Sigmoid colon (tissue), 6 donors: ENCODE measurements at regions not wholly inside any gene's neighbourhood (a gene's known extent, or its start where the extent isn't known, plus 50 kb on each side); places are given as distances from the start of the nearest gene placed in this dataset.

Experiments
- DNase-seq: peaks from one replicate; pipeline ENCODE4 v3.0.0-alpha.2; 2019
- H3K27ac ChIP-seq, 4 donors: fragments of 200-600 bp; sonication (generic); one replicate each; pipeline ENCODE4 v1.5.1; 2016 to 2019; ENCODE audit warnings: mild to moderate bottlenecking in 1 of 4
- H3K27me3 ChIP-seq, 3 donors: fragments of 200-600 bp; sonication (generic); one replicate each; pipeline ENCODE4 v1.5.1; 2019; ENCODE audit warnings: mild to moderate bottlenecking in 1 of 3
- H3K36me3 ChIP-seq, 4 donors: fragments of 200-600 bp; sonication (generic); one replicate each; pipeline ENCODE4 v1.5.1; 2016 to 2019
- H3K4me1 ChIP-seq, 4 donors: fragments of 200-600 bp; sonication (generic); one replicate each; pipeline ENCODE4 v1.5.1; 2017 to 2019
- H3K4me3 ChIP-seq, 4 donors: fragments of 200-600 bp; sonication (generic); one replicate each; pipeline ENCODE4 v1.5.1; 2017 to 2019; ENCODE audit warnings: mild to moderate bottlenecking in 2 of 4, moderate library complexity in 1 of 4
- H3K9me3 ChIP-seq, 4 donors: fragments of 200-600 bp in 3 of 4; sonication (generic) in 3 of 4; one replicate each; pipeline versions ENCODE4 v1.5.1 to v1.6.1; 2013 to 2019
- CTCF ChIP-seq, 4 experiments: fragments of 450-650 bp in 3 of 4; fragments of 200-600 bp in 1 of 4; IDR thresholded peaks; one replicate each; pipeline ENCODE4 v1.5.1; 2016 to 2019; ENCODE audit warnings: antibody characterized with exemption in 4 of 4, mild to moderate bottlenecking in 3 of 4, moderate library complexity in 2 of 4
- EP300 ChIP-seq, 4 donors: sonication (generic); formaldehyde crosslinking; IDR thresholded peaks; one replicate each; pipeline ENCODE4 v1.6.1; 2017; ENCODE audit warnings: antibody characterized with exemption in 4 of 4
- POLR2A ChIP-seq, 2 donors: fragments of 450-650 bp; IDR thresholded peaks; one replicate each; pipeline ENCODE4 v1.6.1; 2016; ENCODE audit warnings: antibody characterized with exemption in 2 of 2, mild to moderate bottlenecking in 2 of 2, moderate library complexity in 2 of 2
- POLR2AphosphoS5 ChIP-seq, 4 donors: sonication (generic); formaldehyde crosslinking; IDR thresholded peaks; one replicate each; pipeline ENCODE4 v1.6.1; 2017; ENCODE audit warnings: antibody characterized with exemption in 4 of 4
- WGBS, 2 donors: extraction: QIAGEN DNeasy Blood & Tissue Kit; methylation state at CpG; one replicate each; pipeline ENCODE4 v1.1.7; 2013; 5-methylcytosine and 5-hydroxymethylcytosine counted together
- intact Hi-C: fragments of 100-400 bp; cut with DNase I; formaldehyde crosslinking; loops from one replicate; pipeline ENCODE4 v1.15.1; 2023
- donor health status: healthy with polysubstance abuse.
- donor health status: healthy.

GRCh38 chr15:39357480-39358268 lies 223.2 kb upstream of the THBS1 start:
- no peaks in the 10 kb centered on the region for H3K36me3 ChIP-seq
- H3K27me3 ChIP-seq: no peaks in the 10 kb centered on the region
- TF ChIP-seq POLR2A (IDR thresholded peaks at IDR 0.05) (no peak), EP300 (IDR thresholded peaks at IDR 0.05) (no peak), POLR2AphosphoS5 (IDR thresholded peaks at IDR 0.05) (no peak), CTCF (IDR thresholded peaks at IDR 0.05) (no peak)
- H3K9me3 ChIP-seq: no peaks in the 10 kb centered on the region
- intact Hi-C loops: loop anchor here (5.0 kb wide), 1 partner anchor 185 kb away; no protein-coding TSS in a partner anchor
- peaks cover 0 to 29% (median 17%) of the 10 kb centered on the region in 4 donors for H3K4me1 ChIP-seq
- DNase-seq: no peak
- 26 to 60% methylated on average over 8 of the region's 8 CpGs for WGBS, 2 donors
- H3K27ac ChIP-seq: peak overlapping the region; percentile 61 to 76 (median 65)
- H3K4me3 ChIP-seq: no peak overlapping the region

GRCh38 chr15:39358441-39359041 lies 222.3 kb upstream of the THBS1 start:
- no peaks in the 10 kb centered on the region for H3K27me3 ChIP-seq
- H3K9me3 ChIP-seq: no peaks in the 10 kb centered on the region
- 34 to 35% methylated on average over 3 of the region's 3 CpGs for WGBS, 2 donors
- no peaks in the 10 kb centered on the region for H3K36me3 ChIP-seq
- peak overlapping the region; percentile 61 to 76 (median 65) for H3K27ac ChIP-seq
- peaks cover 0 to 29% (median 17%) of the 10 kb centered on the region in 4 donors for H3K4me1 ChIP-seq
- DNase-seq: peak; percentile 77
- TF ChIP-seq POLR2AphosphoS5 (IDR thresholded peaks at IDR 0.05) (peak in 3 of 4 donors; percentile 1 to 55 (median 11)), EP300 (IDR thresholded peaks at IDR 0.05) (no peak), CTCF (IDR thresholded peaks at IDR 0.05) (no peak)
- no peak overlapping the region for H3K4me3 ChIP-seq
- intact Hi-C loops: loop anchor here (5.0 kb wide), 1 partner anchor 186 kb away; no protein-coding TSS in a partner anchor

GRCh38 chr15:39359771-39360170 lies 221.1 kb upstream of the THBS1 start:
- H3K4me1 ChIP-seq: peaks cover 0 to 34% (median 22%) of the 10 kb centered on the region in 4 donors
- no peak for TF ChIP-seq POLR2A (IDR thresholded peaks at IDR 0.05)
- TF ChIP-seq POLR2AphosphoS5 (IDR thresholded peaks at IDR 0.05): no peak
- no peak for TF ChIP-seq EP300 (IDR thresholded peaks at IDR 0.05)
- TF ChIP-seq CTCF (IDR thresholded peaks at IDR 0.05): no peak
- no peak overlapping the region for H3K4me3 ChIP-seq
- 59 to 60% methylated on average over 3 of the region's 3 CpGs for WGBS, 2 donors
- intact Hi-C loops: loop anchor here (5.0 kb wide), 1 partner anchor 187 kb away; no protein-coding TSS in a partner anchor
- no peak for DNase-seq
- no peak overlapping the region for H3K27ac ChIP-seq
- H3K27me3 ChIP-seq: no peaks in the 10 kb centered on the region
- H3K9me3 ChIP-seq: no peaks in the 10 kb centered on the region
- no peaks in the 10 kb centered on the region for H3K36me3 ChIP-seq

- Histone ChIP-seq H3K9me3 (no peaks in the 10 kb centered on the region), H3K4me3 (no peak overlapping the region), H3K27me3 (no peaks in the 10 kb centered on the region), H3K36me3 (no peaks in the 10 kb centered on the region), H3K4me1 (peaks cover 0 to 34% (median 22%) of the 10 kb centered on the region in 4 donors), H3K27ac (no peak overlapping the region)
- intact Hi-C loops: no loop called here
- TF ChIP-seq EP300 (IDR thresholded peaks at IDR 0.05): no peak
- no peak for TF ChIP-seq POLR2A (IDR thresholded peaks at IDR 0.05)
- no peak for TF ChIP-seq CTCF (IDR thresholded peaks at IDR 0.05)
- no peak for TF ChIP-seq POLR2AphosphoS5 (IDR thresholded peaks at IDR 0.05)
- no peak for DNase-seq
- WGBS, 2 donors: 59 to 86% methylated on average over 2 of the region's 2 CpGs
Observed at GRCh38 chr15:39360452-39360851, 220.4 kb upstream of the THBS1 start.
